ENCODE measurements at regions not wholly inside any gene's neighbourhood (a gene's known extent, or its start where the extent isn't known, plus 50 kb on each side); places are given as distances from the start of the nearest gene placed in this dataset.

DNA sequence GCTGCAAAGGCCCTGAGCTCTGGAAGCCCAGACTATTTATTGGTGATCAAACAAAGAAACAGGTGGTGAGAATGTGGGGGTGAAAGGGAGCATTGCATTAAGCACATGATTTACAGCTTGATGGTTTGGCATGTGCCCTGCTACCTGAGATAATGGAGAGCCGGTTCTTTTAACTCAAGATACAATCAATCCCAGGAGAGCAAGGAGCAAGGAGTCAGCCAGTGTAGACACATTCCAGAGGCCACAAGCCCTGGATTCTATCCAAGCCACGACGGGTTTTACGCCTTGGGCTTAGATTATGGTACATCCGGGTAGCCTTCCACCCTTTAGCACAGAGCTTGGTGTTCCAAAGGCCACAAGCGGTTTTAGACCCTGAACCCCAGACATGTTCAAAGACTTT is 292.2 kb downstream of the CYLC2 start:
- H3K27me3 Mint-ChIP-seq (ENCODE audit: low read depth in 3 of 3) = no peaks in the 10 kb centered on the region
- no peaks in the 10 kb centered on the region for H3K36me3 Mint-ChIP-seq
- Histone ChIP-seq H3K79me2 (ENCODE audit: insufficient read depth, low read length) (no peaks in the 10 kb centered on the region), H2AFZ (ENCODE audit: insufficient read depth, low read depth, low read length, poor library complexity, severe bottlenecking) (no peak overlapping the region), H3K4me2 (replicated peaks; ENCODE audit: extremely low read depth, low read length, poor library complexity, severe bottlenecking) (no peak overlapping the region), H3K36me3 (replicated peaks in 1 of 2; ENCODE audit: control insufficient read depth in 1 of 2, insufficient read depth in 2 of 2, low read length in 2 of 2) (no peaks in the 10 kb centered on the region), H3K4me1 (ENCODE audit: control insufficient read depth in 1 of 2, insufficient read depth in 2 of 2, low read length in 2 of 2) (no peaks in the 10 kb centered on the region), H3K27me3 (ENCODE audit: control insufficient read depth in 2 of 2, insufficient read depth in 2 of 2, low read length in 2 of 2) (no peaks in the 10 kb centered on the region), H3K9ac (ENCODE audit: insufficient read depth, low read length, poor library complexity, severe bottlenecking) (no peak overlapping the region), H3K27ac (ENCODE audit: low read depth in 1 of 2, low read length in 2 of 2) (no peak overlapping the region), H3K9me3 (replicated peaks in 1 of 2; ENCODE audit: control insufficient read depth in 1 of 2, insufficient read depth in 1 of 2, low read length in 2 of 2) (peaks cover 0 to 3% of the 10 kb centered on the region in 2 donors), H3K4me3 (replicated peaks in 1 of 3; ENCODE audit: low read depth in 2 of 3, low read length in 3 of 3) (no peak overlapping the region), H4K20me1 (ENCODE audit: insufficient read depth, low read length) (no peaks in the 10 kb centered on the region)
- peaks cover 0 to 10% (median 4%) of the 10 kb centered on the region in 7 donors for H3K9me3 Mint-ChIP-seq
- DNase-seq = no peak
- no peaks in the 10 kb centered on the region for H3K4me1 Mint-ChIP-seq
- TF ChIP-seq CTCF (IDR thresholded peaks at IDR 0.05) = no peak
- no peak overlapping the region for H3K4me3 Mint-ChIP-seq
- H3K27ac Mint-ChIP-seq = no peak overlapping the region
- 92% methylated on average over 5 of the region's 6 CpGs for WGBS (ENCODE audit: insufficient coverage)
- intact Hi-C loops (cut with micrococcal nuclease) = no loop called here

DNA sequence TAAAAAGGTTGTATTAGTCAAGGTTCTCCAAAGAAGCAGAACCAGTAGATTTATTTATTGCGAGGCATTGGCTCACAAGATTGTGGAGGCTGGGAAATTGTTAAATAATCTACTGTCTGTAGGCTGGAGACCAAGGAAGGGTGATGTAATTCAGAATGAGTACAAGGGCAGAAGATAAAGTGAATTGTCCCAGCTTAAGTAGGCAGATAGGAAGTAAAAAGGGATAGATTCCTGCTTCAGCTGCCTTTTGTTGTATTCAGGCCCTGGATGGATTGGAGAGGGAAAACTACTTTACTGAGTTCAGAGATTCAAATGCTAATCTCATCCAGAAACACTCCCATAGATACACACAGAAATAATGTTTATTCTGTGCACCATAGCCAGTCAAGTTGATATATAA is 301.1 kb downstream of the CYLC2 start:
- Histone ChIP-seq H3K27me3 (ENCODE audit: control insufficient read depth in 2 of 2, insufficient read depth in 2 of 2, low read length in 2 of 2) (no peaks in the 10 kb centered on the region), H3K9me3 (replicated peaks in 1 of 2; ENCODE audit: control insufficient read depth in 1 of 2, insufficient read depth in 1 of 2, low read length in 2 of 2) (no peaks in the 10 kb centered on the region), H3K9ac (ENCODE audit: insufficient read depth, low read length, poor library complexity, severe bottlenecking) (no peak overlapping the region), H4K20me1 (ENCODE audit: insufficient read depth, low read length) (no peaks in the 10 kb centered on the region), H2AFZ (ENCODE audit: insufficient read depth, low read depth, low read length, poor library complexity, severe bottlenecking) (no peak overlapping the region), H3K27ac (ENCODE audit: low read depth in 1 of 2, low read length in 2 of 2) (no peak overlapping the region), H3K4me1 (ENCODE audit: control insufficient read depth in 1 of 2, insufficient read depth in 2 of 2, low read length in 2 of 2) (no peaks in the 10 kb centered on the region), H3K79me2 (ENCODE audit: insufficient read depth, low read length) (no peaks in the 10 kb centered on the region), H3K4me3 (replicated peaks in 1 of 3; ENCODE audit: low read depth in 2 of 3, low read length in 3 of 3) (no peak overlapping the region), H3K4me2 (replicated peaks; ENCODE audit: extremely low read depth, low read length, poor library complexity, severe bottlenecking) (no peak overlapping the region), H3K36me3 (replicated peaks in 1 of 2; ENCODE audit: control insufficient read depth in 1 of 2, insufficient read depth in 2 of 2, low read length in 2 of 2) (no peaks in the 10 kb centered on the region)
- no peak overlapping the region for H3K4me3 Mint-ChIP-seq
- WGBS (ENCODE audit: insufficient coverage) = 92% methylated on average over 1 of the region's 1 CpG
- H3K4me1 Mint-ChIP-seq = no peaks in the 10 kb centered on the region
- no peaks in the 10 kb centered on the region for H3K36me3 Mint-ChIP-seq
- no peak overlapping the region for H3K27ac Mint-ChIP-seq
- H3K27me3 Mint-ChIP-seq (ENCODE audit: low read depth in 3 of 3) = peaks cover 0 to 3% (median 2%) of the 10 kb centered on the region in 3 donors
- intact Hi-C loops (cut with micrococcal nuclease) = no loop called here
- H3K9me3 Mint-ChIP-seq = peaks cover 0 to 4% (median 2%) of the 10 kb centered on the region in 7 donors
- no peak for TF ChIP-seq CTCF (IDR thresholded peaks at IDR 0.05)
- no peak for DNase-seq
